Thyroid gland (tissue), 4 donors: ENCODE measurements at regions not wholly inside any gene's neighbourhood (a gene's known extent, or its start where the extent isn't known, plus 50 kb on each side); places are given as distances from the start of the nearest gene placed in this dataset.

Experiments
- CTCF ChIP-seq, 6 experiments: fragments of 200-600 bp in 3 of 6; fragments of 450-650 bp in 3 of 6; sonication (generic) in 3 of 6; IDR thresholded peaks; one replicate each; pipeline ENCODE4 v1.5.1; 2016 to 2019; ENCODE audit warnings: antibody characterized with exemption in 6 of 6, mild to moderate bottlenecking in 2 of 6, inconsistent platforms in 1 of 6, moderate library complexity in 1 of 6
- POLR2A ChIP-seq, 2 donors: fragments of 450-650 bp; IDR thresholded peaks; one replicate each; pipeline ENCODE4 v1.6.1; 2017; ENCODE audit warnings: antibody characterized with exemption in 2 of 2, mild to moderate bottlenecking in 2 of 2, moderate library complexity in 1 of 2

GRCh38 chr3:74858086-74858485 is 243.6 kb upstream of the CNTN3 start:
- TF ChIP-seq CTCF (IDR thresholded peaks at IDR 0.05) (no peak), POLR2A (IDR thresholded peaks at IDR 0.05) (no peak)
